ENCODE measurements at regions not wholly inside any gene's neighbourhood (a gene's known extent, or its start where the extent isn't known, plus 50 kb on each side); places are given as distances from the start of the nearest gene placed in this dataset.

DNA sequence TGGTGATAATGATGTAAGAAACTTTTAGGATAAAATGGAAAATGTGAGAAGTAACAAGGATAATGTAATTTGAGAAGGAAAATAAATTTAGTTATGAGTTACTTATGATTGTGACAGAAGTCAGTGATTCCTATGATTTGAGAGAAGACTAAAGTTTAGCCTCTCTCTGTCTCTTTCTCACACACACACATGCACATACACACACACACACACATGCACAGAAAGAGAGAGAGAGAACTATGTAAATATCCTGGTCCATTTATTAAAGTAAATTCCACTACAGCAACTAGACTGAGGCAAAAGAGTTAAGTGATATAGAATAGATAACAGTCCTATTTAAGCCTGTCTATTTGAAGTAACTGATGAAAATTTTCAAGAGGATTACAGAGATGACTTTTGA lies 375.2 kb downstream of the CD109 start:
- TF ChIP-seq, protein P1, sequence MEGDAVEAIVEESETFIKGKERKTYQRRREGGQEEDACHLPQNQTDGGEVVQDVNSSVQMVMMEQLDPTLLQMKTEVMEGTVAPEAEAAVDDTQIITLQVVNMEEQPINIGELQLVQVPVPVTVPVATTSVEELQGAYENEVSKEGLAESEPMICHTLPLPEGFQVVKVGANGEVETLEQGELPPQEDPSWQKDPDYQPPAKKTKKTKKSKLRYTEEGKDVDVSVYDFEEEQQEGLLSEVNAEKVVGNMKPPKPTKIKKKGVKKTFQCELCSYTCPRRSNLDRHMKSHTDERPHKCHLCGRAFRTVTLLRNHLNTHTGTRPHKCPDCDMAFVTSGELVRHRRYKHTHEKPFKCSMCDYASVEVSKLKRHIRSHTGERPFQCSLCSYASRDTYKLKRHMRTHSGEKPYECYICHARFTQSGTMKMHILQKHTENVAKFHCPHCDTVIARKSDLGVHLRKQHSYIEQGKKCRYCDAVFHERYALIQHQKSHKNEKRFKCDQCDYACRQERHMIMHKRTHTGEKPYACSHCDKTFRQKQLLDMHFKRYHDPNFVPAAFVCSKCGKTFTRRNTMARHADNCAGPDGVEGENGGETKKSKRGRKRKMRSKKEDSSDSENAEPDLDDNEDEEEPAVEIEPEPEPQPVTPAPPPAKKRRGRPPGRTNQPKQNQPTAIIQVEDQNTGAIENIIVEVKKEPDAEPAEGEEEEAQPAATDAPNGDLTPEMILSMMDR (IDR thresholded peaks at IDR 0.05; ENCODE audit: borderline replicate concordance, control extremely low read depth, extremely low read depth, insufficient read depth, missing control alignments): no peak
- no peak for DNase-seq (ENCODE audit: low spot score)
- in situ Hi-C loops (cut with MboI; ENCODE audit: low sequenced_read_pairs, unreplicated experiment): no loop called here

DNA sequence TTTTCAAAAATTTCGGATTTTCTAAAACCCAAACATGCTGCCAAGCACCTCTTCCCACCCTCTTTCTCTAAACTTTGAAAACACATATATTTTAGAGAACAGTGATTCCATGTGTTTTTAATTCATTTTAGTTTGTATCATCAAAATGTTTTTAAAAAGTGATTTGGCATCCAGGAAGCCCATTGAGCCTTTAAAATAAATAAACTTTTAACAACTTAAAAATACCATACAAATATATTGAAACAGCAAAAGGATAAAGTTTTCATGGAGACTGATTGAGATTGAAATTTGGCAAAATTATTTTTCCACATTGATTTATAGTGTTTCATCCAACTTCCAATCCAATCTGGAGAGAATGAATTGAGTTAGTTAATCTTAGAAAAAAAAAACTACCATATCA lies 374.7 kb downstream of the CD109 start:
- in situ Hi-C loops (cut with MboI; ENCODE audit: low sequenced_read_pairs, unreplicated experiment): no loop called here
- TF ChIP-seq, protein P1 (IDR thresholded peaks at IDR 0.05; ENCODE audit: borderline replicate concordance, control extremely low read depth, extremely low read depth, insufficient read depth, missing control alignments): no peak
- no peak for DNase-seq (ENCODE audit: low spot score)

DNA sequence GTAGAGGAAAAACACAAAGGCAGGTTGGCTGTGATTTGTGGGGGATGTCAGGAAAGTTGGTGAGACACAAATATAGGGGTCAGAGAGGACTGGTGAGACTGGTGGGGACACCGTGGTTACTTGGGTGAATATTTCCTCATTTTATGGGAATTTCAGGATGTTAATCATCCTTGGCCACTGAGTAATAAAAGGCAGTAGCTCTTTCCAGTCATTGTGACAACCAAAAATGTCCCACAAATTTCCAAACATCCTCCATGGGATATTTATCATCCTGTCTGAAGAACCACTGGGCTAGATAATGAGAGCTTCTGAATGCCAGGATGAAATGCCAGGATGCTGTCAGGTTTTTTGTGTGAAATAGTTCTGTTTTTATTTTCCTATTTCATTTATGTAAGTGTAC lies 374.1 kb downstream of the CD109 start:
- DNase-seq (ENCODE audit: low spot score): no peak
- in situ Hi-C loops (cut with MboI; ENCODE audit: low sequenced_read_pairs, unreplicated experiment): no loop called here
- TF ChIP-seq, protein P1 (IDR thresholded peaks at IDR 0.05; ENCODE audit: borderline replicate concordance, control extremely low read depth, extremely low read depth, insufficient read depth, missing control alignments): no peak

DNA sequence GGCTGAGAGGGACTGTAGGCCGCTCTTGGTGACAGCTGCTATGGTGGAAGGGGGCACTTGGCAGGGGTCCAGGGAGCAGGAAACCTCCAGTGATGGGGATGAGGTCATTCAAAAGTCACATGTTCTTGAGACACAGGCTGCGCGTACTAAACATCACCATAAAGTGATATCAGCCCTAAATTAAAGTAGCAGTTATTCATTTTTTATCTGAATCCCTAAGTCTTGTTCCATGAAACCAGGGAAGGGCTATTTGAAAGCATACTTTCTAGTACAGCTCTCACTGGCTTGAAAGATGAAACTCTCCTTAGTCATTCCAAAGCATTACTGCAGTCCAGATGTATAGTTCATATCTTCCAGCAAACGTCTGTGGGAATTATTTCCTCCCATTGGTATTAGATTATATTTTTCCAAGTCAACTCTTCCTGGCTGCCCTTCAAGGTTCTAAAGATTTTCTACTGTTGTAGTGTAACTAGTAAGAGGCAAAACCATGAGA lies 373.1 kb downstream of the CD109 start:
- in situ Hi-C loops (cut with MboI; ENCODE audit: low sequenced_read_pairs, unreplicated experiment): no loop called here
- TF ChIP-seq, protein P1 (IDR thresholded peaks at IDR 0.05; ENCODE audit: borderline replicate concordance, control extremely low read depth, extremely low read depth, insufficient read depth, missing control alignments): no peak
- no peak for DNase-seq (ENCODE audit: low spot score)

DNA sequence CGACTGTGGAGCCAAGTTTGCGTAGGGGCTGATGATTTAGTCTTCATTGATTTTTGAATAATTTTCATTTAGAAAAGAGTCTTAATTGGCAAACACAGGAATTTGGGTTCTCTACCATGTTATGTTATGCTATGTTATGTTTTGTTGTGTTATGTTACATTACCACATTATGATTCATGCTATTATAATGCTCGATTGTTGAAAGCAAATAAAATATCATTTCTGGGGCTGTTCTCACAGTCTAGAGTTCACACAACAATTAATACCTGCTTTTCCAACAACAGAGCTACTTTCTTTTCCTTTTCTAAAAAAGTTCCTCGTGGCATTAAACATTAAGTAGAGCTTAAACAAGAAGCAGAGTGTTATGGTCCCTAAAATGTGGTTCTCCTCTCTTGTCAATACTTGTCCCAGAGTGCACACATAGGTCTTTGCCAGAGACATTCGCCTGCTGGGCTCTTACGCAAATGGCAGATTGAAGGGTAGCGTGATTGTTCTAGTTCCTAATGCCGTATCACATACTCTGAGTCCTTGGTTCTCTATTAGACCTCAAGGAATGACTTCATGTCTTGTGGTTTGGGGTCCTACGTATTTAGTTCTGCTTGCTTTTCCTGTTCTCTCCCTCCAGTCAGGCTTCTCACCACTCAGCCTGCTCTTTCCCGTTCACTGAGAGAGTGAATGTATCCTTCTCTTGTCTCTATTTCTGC lies 370.3 kb downstream of the CD109 start:
- DNase-seq (ENCODE audit: low spot score): no peak
- TF ChIP-seq, protein P1 (IDR thresholded peaks at IDR 0.05; ENCODE audit: borderline replicate concordance, control extremely low read depth, extremely low read depth, insufficient read depth, missing control alignments): no peak
- in situ Hi-C loops (cut with MboI; ENCODE audit: low sequenced_read_pairs, unreplicated experiment): no loop called here

DNA sequence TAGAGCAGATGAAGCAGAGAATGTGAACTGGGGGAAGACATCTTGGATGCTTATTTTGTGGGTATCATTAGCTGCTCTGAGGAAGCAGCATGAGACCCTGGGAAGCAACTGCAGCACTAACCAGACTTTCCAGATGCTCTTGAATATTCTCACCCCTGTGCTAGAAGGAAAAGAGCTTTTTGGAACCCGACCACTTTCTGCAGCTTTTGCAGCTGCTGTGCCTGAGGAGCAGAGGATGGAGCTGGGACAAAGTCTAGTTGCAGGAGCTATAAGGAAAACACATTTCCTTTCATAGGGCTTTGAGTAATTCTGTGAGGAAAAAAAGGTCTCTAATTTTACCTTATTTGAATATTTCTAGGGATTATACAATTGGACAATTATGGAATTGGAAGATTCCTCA lies 369.7 kb downstream of the CD109 start:
- TF ChIP-seq, protein P1 (IDR thresholded peaks at IDR 0.05; ENCODE audit: borderline replicate concordance, control extremely low read depth, extremely low read depth, insufficient read depth, missing control alignments): no peak
- in situ Hi-C loops (cut with MboI; ENCODE audit: low sequenced_read_pairs, unreplicated experiment): no loop called here
- DNase-seq (ENCODE audit: low spot score): no peak

All from GM13976 (cell line).